H1 (cell line): ENCODE measurements at regions not wholly inside any gene's neighbourhood (a gene's known extent, or its start where the extent isn't known, plus 50 kb on each side); places are given as distances from the start of the nearest gene placed in this dataset.
A peak's percentile ranks its signal among the peaks of the same experiment; 100 is the strongest.

Source experiments
- CTCF ChIA-PET: fragments of 300-600 bp; sonication (Branson Sonifier 250); formaldehyde crosslinking; loops from one replicate; lab custom pipeline; 2021; ENCODE audit not compliant: partially characterized antibody; lab: Charles Lee
- POLR2A ChIA-PET: fragments of 300-600 bp; sonication (Branson Sonifier 250); formaldehyde crosslinking; loops from one replicate; lab custom pipeline; 2021; ENCODE audit warnings: inconsistent platforms; ENCODE audit not compliant: partially characterized antibody; lab: Charles Lee
- DNase-seq, 2 experiments: peaks; one replicate each; pipeline versions ENCODE4 v3.0.0 to v3.0.0-alpha.2; 2010 to 2022; ENCODE audit warnings: low spot score in 2 of 2, low read depth in 1 of 2, mixed read lengths in 1 of 2
- FAIRE-seq: peaks from 2 replicates; lab custom pipeline; 2011; peaks lifted over from hg19 to GRCh38; lab: Jason Lieb, UNC
- H2AFZ ChIP-seq: 2 replicates; pipeline ENCODE4 v1.8.1; 2012; ENCODE audit warnings: low read length, inconsistent platforms
- H2AK5ac ChIP-seq: 2 replicates; pipeline ENCODE4 v1.6.1; 2013; ENCODE audit warnings: low read depth, low read length
- H2BK120ac ChIP-seq: replicated peaks from 2 replicates; pipeline ENCODE3; 2013; ENCODE audit warnings: low read depth, low read length, inconsistent platforms
- H2BK12ac ChIP-seq: 2 replicates; pipeline ENCODE4 v1.6.1; 2013; ENCODE audit warnings: low read depth, low read length
- H2BK15ac ChIP-seq: 2 replicates; pipeline ENCODE4 v1.6.1; 2013; ENCODE audit warnings: low read length
- H2BK20ac ChIP-seq: 2 replicates; pipeline ENCODE4 v1.6.1; 2013; ENCODE audit warnings: low read length
- H2BK5ac ChIP-seq: 2 replicates; pipeline ENCODE4 v1.6.1; 2013; ENCODE audit warnings: low read depth, low read length
- H3K14ac ChIP-seq: 2 replicates; pipeline ENCODE4 v1.6.1; 2013; ENCODE audit warnings: inconsistent platforms; ENCODE audit not compliant: insufficient read length
- H3K18ac ChIP-seq: 2 replicates; pipeline ENCODE4 v1.6.1; 2013; ENCODE audit warnings: low read length; ENCODE audit errors: extremely low read depth
- H3K23ac ChIP-seq: 2 replicates; pipeline ENCODE4 v1.6.1; 2013; ENCODE audit warnings: inconsistent platforms; ENCODE audit not compliant: insufficient read length
- H3K23me2 ChIP-seq: 2 replicates; pipeline ENCODE4 v1.6.1; 2013; ENCODE audit warnings: low read depth, low read length
- H3K27ac ChIP-seq: 2 replicates; pipeline ENCODE4 v1.6.1; 2011; ENCODE audit warnings: low read depth, low read length, inconsistent platforms
- H3K27me3 ChIP-seq, 4 experiments: replicated peaks in 1 of 4; 1 replicate in 1 of 4; 2 replicates in 3 of 4; pipeline versions ENCODE4 v1.6.1 to v1.8.1; 2011 to 2013; ENCODE audit warnings: low read length in 3 of 4, mild to moderate bottlenecking in 3 of 4, inconsistent platforms in 2 of 4, mixed read lengths in 2 of 4, moderate library complexity in 1 of 4; ENCODE audit not compliant: control insufficient read depth in 3 of 4, insufficient read depth in 3 of 4; ENCODE audit errors: extremely low read depth in 1 of 4
- H3K36me3 ChIP-seq, 4 experiments: 2 replicates each; pipeline versions ENCODE4 v1.6.1 to v1.8.1; 2011 to 2013; ENCODE audit warnings: mild to moderate bottlenecking in 4 of 4, low read length in 3 of 4, moderate library complexity in 2 of 4, control low read depth in 1 of 4, inconsistent platforms in 1 of 4; ENCODE audit not compliant: insufficient read depth in 4 of 4, control insufficient read depth in 2 of 4
- H3K4ac ChIP-seq: replicated peaks from 2 replicates; pipeline ENCODE3; 2013; ENCODE audit warnings: low read length, low read depth, mixed read lengths, inconsistent platforms; ENCODE audit not compliant: insufficient read length
- H3K4me1 ChIP-seq, 4 experiments: replicated peaks in 1 of 4; 1 replicate in 1 of 4; 2 replicates in 3 of 4; pipeline versions ENCODE4 v1.6.1 to v1.8.1; 2011 to 2013; ENCODE audit warnings: low read length in 3 of 4, inconsistent platforms in 2 of 4, mixed read lengths in 1 of 4; ENCODE audit not compliant: insufficient read depth in 4 of 4, control insufficient read depth in 3 of 4
- H3K4me2 ChIP-seq, 2 experiments: 2 replicates each; pipeline versions ENCODE4 v1.6.1 to v1.8.1; 2011 to 2013; ENCODE audit warnings: low read depth in 2 of 2, low read length in 2 of 2, control low read depth in 1 of 2, inconsistent platforms in 1 of 2, mild to moderate bottlenecking in 1 of 2; ENCODE audit not compliant: insufficient read depth in 1 of 2
- H3K4me3 ChIP-seq, 4 experiments: fragments of 200-600, 300-600 bp in 1 of 4; sonication (generic), shearing (Covaris generic), sonication (Bioruptor Twin) in 1 of 4; 2 replicates each; pipeline versions ENCODE4 v1.5.1 to v1.8.1; 2011 to 2016; ENCODE audit warnings: low read length in 4 of 4, low read depth in 3 of 4, control low read depth in 2 of 4, inconsistent platforms in 2 of 4, mild to moderate bottlenecking in 2 of 4, mixed read lengths in 1 of 4, moderate library complexity in 1 of 4; ENCODE audit not compliant: insufficient read depth in 2 of 4; ENCODE audit errors: extremely low read depth in 1 of 4
- H3K56ac ChIP-seq: replicated peaks from 2 replicates; pipeline ENCODE3; 2013; ENCODE audit warnings: low read depth, mild to moderate bottlenecking, mixed read lengths, low read length, inconsistent platforms; ENCODE audit not compliant: insufficient read length
- H3K79me1 ChIP-seq: 2 replicates; pipeline ENCODE4 v1.6.1; 2013; ENCODE audit warnings: low read depth, low read length, control low read depth
- H3K79me2 ChIP-seq, 2 experiments: 2 replicates each; pipeline versions ENCODE4 v1.6.1 to v1.8.1; 2012 to 2013; ENCODE audit warnings: low read length in 2 of 2, mild to moderate bottlenecking in 2 of 2, inconsistent platforms in 1 of 2; ENCODE audit not compliant: insufficient read depth in 2 of 2, control insufficient read depth in 1 of 2
- H3K9ac ChIP-seq, 4 experiments: replicated peaks in 1 of 4; 1 replicate in 1 of 4; 2 replicates in 3 of 4; pipeline versions ENCODE4 v1.6.1 to v1.8.1; 2011 to 2013; ENCODE audit warnings: low read depth in 3 of 4, low read length in 3 of 4, control low read depth in 2 of 4, mild to moderate bottlenecking in 2 of 4, moderate library complexity in 2 of 4, inconsistent platforms in 1 of 4; ENCODE audit errors: extremely low read depth in 1 of 4
- H3K9me3 ChIP-seq, 2 experiments: 2 replicates each; pipeline versions ENCODE4 v1.6.1 to v1.8.1; 2012 to 2013; ENCODE audit warnings: mild to moderate bottlenecking in 2 of 2, moderate library complexity in 2 of 2, control low read depth in 1 of 2, inconsistent platforms in 1 of 2, low read depth in 1 of 2, low read length in 1 of 2, mixed read lengths in 1 of 2; ENCODE audit not compliant: insufficient read depth in 2 of 2
- H4K20me1 ChIP-seq, 2 experiments: replicated peaks in 1 of 2; 2 replicates each; pipeline versions ENCODE3 to v1.8.1; 2011 to 2013; ENCODE audit warnings: inconsistent platforms in 2 of 2, low read length in 2 of 2, mild to moderate bottlenecking in 1 of 2; ENCODE audit not compliant: insufficient read depth in 2 of 2, control insufficient read depth in 1 of 2
- H4K5ac ChIP-seq: 2 replicates; pipeline ENCODE4 v1.6.1; 2013; ENCODE audit warnings: low read length, low read depth, mixed read lengths, inconsistent platforms; ENCODE audit not compliant: insufficient read length
- H4K8ac ChIP-seq: 2 replicates; pipeline ENCODE4 v1.8.0; 2013; ENCODE audit warnings: mild to moderate bottlenecking, moderate library complexity, low read length, inconsistent platforms; ENCODE audit not compliant: insufficient read depth; ENCODE audit errors: extremely low read depth
- H4K91ac ChIP-seq: replicated peaks from 2 replicates; pipeline ENCODE3; 2013; ENCODE audit warnings: low read length, mixed read lengths, inconsistent platforms; ENCODE audit not compliant: insufficient read length
- BACH1 ChIP-seq: IDR thresholded peaks from 2 replicates; pipeline ENCODE4 v1.6.1; 2012; ENCODE audit warnings: low read length, improper control_type of control experiment
- CEBPB ChIP-seq: IDR thresholded peaks from 2 replicates; pipeline ENCODE4 v1.6.1; 2012; ENCODE audit warnings: low read depth, low read length
- CTBP2 ChIP-seq: IDR thresholded peaks from 2 replicates; pipeline ENCODE4 v1.7.0; 2011; ENCODE audit warnings: borderline replicate concordance, mild to moderate bottlenecking, moderate library complexity, mixed read lengths, low read length; ENCODE audit not compliant: insufficient read depth, insufficient read length
- JUND ChIP-seq: IDR thresholded peaks from 2 replicates; pipeline ENCODE4 v1.6.1; 2011; ENCODE audit warnings: mild to moderate bottlenecking, improper control_type of control experiment, low read length
- RBBP5 ChIP-seq: IDR thresholded peaks from 2 replicates; pipeline ENCODE4 v1.7.1; 2012; ENCODE audit warnings: low read depth, mild to moderate bottlenecking, inconsistent platforms, low read length, moderate library complexity, borderline replicate concordance
- RNF2 ChIP-seq: fragments of 200-900, 300-1000 bp; sonication (generic); IDR thresholded peaks from 2 replicates; pipeline ENCODE4 v1.7.1; 2016; ENCODE audit warnings: borderline replicate concordance, low read depth, mild to moderate bottlenecking, antibody characterized with exemption, low read length; ENCODE audit not compliant: poor library complexity, severe bottlenecking; ENCODE audit errors: missing control alignments
- SUZ12 ChIP-seq: fragments of 200-600 bp; sonication (generic); IDR thresholded peaks from 2 replicates; pipeline ENCODE4 v1.6.1; 2012; ENCODE audit warnings: mild to moderate bottlenecking, inconsistent platforms, low read length, moderate library complexity, mixed read lengths
- TAF1 ChIP-seq: IDR thresholded peaks from 2 replicates; pipeline ENCODE4 v1.6.1; 2011; ENCODE audit warnings: mild to moderate bottlenecking, low read depth, low read length
- TAF7 ChIP-seq: optimal IDR thresholded peaks from 2 replicates; pipeline ENCODE3; 2011; ENCODE audit warnings: low read depth, mild to moderate bottlenecking, inconsistent platforms, low read length, moderate library complexity, borderline replicate concordance
- TBP ChIP-seq: IDR thresholded peaks from 2 replicates; pipeline ENCODE4 v1.6.1; 2011; ENCODE audit warnings: low read depth, low read length, improper control_type of control experiment
- WGBS, 2 experiments: shearing (Covaris generic) in 1 of 2; methylation state at CpG; one replicate each; pipeline versions ENCODE4 v1.1.6 to v1.1.7; 2013 to 2015; ENCODE audit warnings: low lambda C conversion rate in 2 of 2, mixed read lengths in 2 of 2, inconsistent platforms in 1 of 2, low coverage in 1 of 2, missing lambda C conversion rate in 1 of 2; ENCODE audit not compliant: insufficient replicate concordance in 2 of 2, insufficient coverage in 1 of 2, insufficient read length in 1 of 2; ENCODE audit errors: extremely low coverage in 1 of 2, missing lambda C conversion rate in 1 of 2; 5-methylcytosine and 5-hydroxymethylcytosine counted together
- TF ChIP-seq, protein P1 (sequence below): IDR thresholded peaks from 2 replicates; pipeline ENCODE4 v1.6.1; 2011; ENCODE audit warnings: low read length, improper control_type of control experiment

DNA sequence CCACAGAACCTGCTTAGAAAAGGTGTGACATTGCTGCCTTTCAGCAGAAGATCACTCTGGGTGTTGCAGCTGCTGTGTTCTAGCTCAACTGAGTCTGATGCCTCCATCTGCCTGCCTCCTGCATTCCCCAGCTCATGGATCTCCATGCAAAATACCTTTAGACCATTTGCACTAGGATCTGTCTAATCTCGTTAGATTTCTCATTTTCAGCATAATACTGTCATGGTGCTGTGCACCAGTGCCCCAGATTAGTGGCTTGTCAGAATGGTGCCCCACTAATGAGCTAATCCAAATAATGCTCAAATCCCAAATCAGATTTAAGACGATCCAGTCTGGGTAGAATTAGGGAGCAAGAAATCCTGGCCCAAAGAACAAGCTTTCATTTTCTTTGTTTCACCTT, 284.4 kb upstream of the PARD3B start:
- Histone ChIP-seq H3K9me3 (no peaks in the 10 kb centered on the region), H4K5ac (no peak overlapping the region), H3K79me1 (no peaks in the 10 kb centered on the region), H2BK5ac (peak overlapping the region; percentile 76; the same call in 1 of the 2 replicates), H3K79me2 (no peaks in the 10 kb centered on the region), H2BK12ac (no peak overlapping the region), H2AK5ac (no peak overlapping the region), H3K23ac (no peak overlapping the region), H2AFZ (no peak overlapping the region), H2BK15ac (peak overlapping the region; percentile 65; the same call in 1 of the 2 replicates), H3K9ac (no peak overlapping the region), H2BK20ac (no peak overlapping the region), H4K20me1 (no peaks in the 10 kb centered on the region), H3K27me3 (no peaks in the 10 kb centered on the region), H3K27ac (no peak overlapping the region), H3K23me2 (peaks cover 2% of the 10 kb centered on the region), H3K4me3 (no peak overlapping the region), H3K36me3 (no peaks in the 10 kb centered on the region), H3K4ac (no peak overlapping the region), H3K56ac (no peak overlapping the region), H3K4me2 (no peak overlapping the region), H4K8ac (no peak overlapping the region), H2BK120ac (no peak overlapping the region), H3K14ac (no peak overlapping the region), H3K4me1 (peaks cover 2 to 11% (median 6%) of the 10 kb centered on the region in 4 experiments; a peak in 4 of 7 replicates), H3K18ac (no peak overlapping the region), H4K91ac (peak overlapping the region; percentile 20)
- DNase-seq, result no peak
- 92% methylated on average over 2 of the region's 2 CpGs; no CpG with 5 or more reads in 1 of the 2 experiments for WGBS, 2 experiments
- CTCF ChIA-PET, result interaction anchor here (0.6 to 8.1 kb wide), 57 partner anchors 9 to 1415 kb away, joined by 3 to 46 read pairs (median 4); no protein-coding TSS in a partner anchor
- POLR2A ChIA-PET, result no interaction called here
- FAIRE-seq, result no peak
- TF ChIP-seq CEBPB, result no peak
- TF ChIP-seq TAF7, result no peak
- no peak for TF ChIP-seq CTBP2
- TF ChIP-seq JUND, result no peak
- TF ChIP-seq, protein P1, sequence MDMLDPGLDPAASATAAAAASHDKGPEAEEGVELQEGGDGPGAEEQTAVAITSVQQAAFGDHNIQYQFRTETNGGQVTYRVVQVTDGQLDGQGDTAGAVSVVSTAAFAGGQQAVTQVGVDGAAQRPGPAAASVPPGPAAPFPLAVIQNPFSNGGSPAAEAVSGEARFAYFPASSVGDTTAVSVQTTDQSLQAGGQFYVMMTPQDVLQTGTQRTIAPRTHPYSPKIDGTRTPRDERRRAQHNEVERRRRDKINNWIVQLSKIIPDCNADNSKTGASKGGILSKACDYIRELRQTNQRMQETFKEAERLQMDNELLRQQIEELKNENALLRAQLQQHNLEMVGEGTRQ, result no peak
- TF ChIP-seq BACH1, result no peak
- TF ChIP-seq RNF2, result no peak
- no peak for TF ChIP-seq SUZ12
- no peak for TF ChIP-seq TBP
- no peak for TF ChIP-seq RBBP5
- no peak for TF ChIP-seq TAF1
